OCI-M1 (cell line): ENCODE measurements at regions not wholly inside any gene's neighbourhood (a gene's known extent, or its start where the extent isn't known, plus 50 kb on each side); places are given as distances from the start of the nearest gene placed in this dataset.
"Not testable (repeated sequence)": the region's sequence is repeated elsewhere in the genome, so short reads cannot be mapped to it uniquely, and the experiment has no call there.

Source experiments
- DNase-seq: peaks from one replicate; lab custom pipeline; 2025; lab: John Stamatoyannopoulos, UW

DNA sequence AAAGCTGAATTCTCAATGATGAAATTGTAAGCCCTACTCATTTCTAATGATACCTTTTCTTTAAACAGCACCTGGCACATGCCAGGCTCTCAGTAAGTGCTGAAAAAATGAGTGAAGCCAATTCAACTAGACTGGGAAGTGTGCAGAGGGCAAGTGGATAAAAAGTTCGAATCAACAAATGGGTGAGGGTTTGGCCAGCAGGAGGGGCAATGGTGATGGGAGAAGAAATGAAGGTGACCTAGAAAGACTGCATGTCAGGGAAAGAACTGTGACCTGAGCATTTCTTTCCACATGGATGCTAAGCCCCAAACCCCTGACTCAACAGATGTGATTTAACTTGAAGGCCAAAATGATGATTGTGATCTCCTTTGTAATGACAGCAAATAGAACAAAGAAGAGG is 54.6 kb downstream of the DKK1 start:
- no peak for DNase-seq

DNA sequence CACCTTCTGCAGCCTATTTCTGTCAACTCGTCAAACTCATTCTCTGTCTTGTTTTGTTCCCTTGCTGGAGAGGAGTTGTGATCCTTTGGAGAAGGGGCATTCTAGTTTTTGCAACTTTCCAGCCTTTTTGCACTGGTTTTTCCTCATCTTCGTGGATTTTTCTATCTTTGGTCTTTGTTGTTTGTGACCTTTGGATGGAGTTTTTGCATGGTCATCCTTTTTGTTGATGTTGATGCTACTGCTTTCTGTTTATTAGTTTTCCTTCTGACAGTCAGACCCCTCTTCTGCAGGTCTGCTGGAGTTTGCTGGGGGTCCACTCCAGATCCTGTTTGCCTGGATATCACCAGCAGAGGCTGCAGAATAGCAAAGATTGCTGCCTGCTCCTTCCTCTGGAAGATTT is 60.1 kb downstream of the DKK1 start:
- DNase-seq: not testable (repeated sequence)

DNA sequence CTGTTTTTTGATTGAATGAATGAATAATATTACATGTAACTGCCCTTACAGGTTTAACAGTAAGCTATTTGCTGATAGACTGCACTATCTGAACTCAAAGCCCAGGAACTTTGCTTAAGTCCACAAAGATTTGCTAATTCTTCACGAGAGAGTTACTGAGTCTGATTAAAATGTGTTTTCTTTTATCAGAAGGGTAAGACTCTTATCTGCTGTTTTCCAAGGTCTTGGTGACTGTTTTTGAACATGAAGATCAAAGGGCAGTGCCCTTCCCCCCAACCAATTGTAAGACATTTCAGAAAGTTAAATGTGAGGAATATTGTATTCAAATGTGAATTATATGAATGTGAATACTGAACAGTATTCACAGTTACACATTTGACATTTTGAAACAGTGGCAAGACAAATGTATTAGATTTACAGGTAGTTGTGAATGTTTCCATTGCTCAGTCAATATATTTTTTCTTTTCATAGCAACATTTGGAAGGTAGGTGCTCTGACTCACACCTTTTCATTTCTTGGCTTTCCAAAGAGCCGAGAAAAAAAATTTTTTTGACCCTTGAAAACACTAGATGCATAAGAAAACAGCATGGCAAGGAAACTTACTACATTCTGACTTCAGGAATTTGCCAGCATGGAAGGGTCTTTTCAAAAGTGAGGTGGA is 62.7 kb downstream of the DKK1 start:
- peak; percentile 17 for DNase-seq

DNA sequence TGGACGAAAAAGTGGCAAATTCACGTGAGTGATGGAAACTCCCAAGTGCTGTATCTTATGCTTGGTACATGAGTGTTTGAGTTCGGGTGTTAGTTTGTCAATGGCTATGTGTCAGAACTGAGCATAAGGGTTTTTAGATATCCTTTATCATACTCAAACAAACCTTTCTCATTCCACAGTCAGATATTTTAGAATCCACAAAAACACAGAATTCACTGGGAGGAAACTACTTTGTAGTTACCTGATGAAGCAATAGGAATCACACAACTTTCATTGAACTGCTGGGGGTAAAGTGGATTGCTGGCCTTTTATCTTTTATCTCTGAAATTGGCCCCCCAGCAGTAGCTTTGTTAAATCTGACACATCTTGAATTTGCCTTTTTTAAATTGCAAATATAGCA is 64.0 kb downstream of the DKK1 start:
- DNase-seq: peak; percentile 83

DNA sequence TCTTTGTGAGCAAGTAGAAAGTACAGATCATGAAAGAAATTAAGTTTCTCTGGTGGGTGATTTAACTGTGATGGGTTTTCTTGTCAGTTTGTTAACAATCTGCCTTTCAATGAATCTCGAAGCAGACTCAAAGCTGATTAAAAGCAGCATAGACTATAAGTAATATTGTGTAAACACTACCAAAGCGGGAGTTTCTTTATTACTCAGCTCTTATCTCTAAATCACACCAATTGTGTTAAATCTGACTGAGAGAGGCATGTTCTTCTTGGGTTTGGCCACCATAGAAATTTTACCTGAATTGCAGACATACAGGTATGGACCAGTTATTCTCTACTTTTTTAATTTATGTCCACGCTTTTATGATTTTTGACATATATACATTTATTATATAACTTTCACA is 65.2 kb downstream of the DKK1 start:
- no peak for DNase-seq

DNA sequence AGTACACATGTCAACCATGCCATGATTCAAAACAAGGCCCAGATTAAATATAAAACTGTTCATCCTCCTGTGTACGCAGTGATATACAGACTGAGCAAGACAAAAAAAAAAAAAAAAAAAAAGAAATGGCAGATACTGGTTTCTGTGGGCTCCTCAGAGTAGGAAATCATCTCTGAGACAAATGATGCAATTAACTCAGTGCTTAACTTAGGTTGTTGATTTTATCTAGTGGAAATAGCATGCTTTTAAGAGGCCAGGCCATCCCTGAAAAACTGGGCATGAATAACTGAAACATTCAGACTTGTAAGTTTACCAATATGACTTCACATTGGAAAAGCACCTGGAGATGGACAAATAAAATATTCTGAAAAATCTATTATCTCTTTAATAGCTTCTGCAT is 69.0 kb downstream of the DKK1 start:
- peak; percentile 12 for DNase-seq

DNA sequence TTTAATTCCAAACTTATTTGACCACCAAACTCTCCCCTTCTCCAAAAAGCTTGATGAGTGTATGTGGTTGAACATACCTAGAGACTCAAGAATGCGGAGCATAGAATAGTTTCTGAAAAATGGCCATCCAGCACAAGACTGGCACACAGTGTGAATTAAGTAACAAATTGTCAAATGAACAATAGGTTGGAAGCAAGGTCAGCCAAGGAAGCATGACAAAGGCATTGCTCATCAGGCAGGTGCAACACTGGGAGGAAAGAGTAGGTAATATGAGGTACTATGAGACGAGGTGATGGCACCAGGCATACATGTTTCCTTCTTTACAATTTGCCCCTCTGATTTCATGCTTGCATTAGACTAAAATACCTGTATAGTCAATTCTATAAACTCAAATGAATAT is 73.7 kb downstream of the DKK1 start:
- no peak for DNase-seq

DNA sequence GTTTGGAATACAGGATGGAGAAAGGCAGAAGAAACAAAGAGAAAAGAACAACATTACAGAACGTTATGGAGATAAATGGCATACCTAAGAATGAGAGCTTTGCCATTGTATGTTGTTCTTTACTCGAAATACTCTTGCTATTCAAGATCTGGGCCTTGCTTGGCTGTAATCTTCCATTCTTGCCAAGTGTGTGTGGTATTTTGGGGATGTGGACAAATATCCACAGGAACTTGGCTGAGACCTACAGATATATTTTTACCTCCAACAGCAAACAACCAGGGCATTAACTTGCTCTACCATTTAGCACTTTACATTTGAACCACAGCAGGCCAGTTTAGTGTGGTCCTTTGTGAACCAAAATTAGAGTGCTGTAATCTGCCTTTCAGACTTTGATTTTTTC is 76.3 kb downstream of the DKK1 start:
- no peak for DNase-seq

DNA sequence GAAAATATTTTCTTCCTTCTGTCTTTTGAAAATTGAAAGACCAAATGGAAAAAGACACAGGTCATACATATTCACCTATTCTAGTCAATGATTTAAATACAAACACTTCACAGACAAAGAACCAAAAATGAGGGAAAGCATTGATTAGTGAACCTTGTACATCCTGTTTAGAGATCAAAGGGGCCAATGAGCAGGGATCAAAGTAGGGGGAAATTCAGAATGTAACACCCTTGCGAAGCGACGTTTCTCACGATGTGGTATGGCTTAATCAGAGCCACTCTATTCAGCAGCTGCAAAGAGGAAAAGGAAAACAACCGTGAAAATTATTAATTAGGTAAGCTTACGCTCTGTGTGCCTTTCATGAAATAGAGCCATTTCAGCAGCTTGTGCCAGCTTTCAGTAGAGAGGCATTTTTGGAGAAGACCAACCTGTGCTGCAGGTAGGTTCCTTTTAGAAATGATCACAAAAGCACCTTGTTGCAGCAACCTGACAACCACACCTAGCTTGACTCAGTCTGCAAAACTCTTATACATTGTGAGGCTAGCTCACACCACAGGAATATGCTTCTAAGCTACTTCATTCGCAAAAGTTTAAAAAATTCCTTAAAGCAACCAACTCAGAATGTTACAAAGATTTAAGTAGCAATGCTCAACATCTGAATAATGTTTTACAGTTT is 78.0 kb downstream of the DKK1 start:
- no peak for DNase-seq

DNA sequence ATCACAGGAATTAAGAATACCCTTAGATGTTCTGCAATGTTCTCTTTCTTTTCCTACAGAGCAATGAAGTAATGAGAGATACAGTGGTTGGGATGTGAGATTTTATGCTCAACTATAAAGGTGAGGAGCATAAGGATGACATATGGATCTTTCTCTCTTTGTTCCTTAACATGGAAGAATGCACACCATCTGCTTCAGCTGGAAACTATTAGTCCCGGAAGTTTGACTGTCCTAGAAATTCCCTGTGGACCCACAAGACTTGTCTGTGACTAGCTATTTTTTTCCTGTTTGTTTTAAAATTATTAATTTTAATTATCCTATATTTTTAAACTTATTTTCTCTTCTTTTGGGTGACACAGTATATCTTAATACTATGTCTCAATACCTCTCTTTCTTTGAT is 80.2 kb downstream of the DKK1 start:
- no peak for DNase-seq

DNA sequence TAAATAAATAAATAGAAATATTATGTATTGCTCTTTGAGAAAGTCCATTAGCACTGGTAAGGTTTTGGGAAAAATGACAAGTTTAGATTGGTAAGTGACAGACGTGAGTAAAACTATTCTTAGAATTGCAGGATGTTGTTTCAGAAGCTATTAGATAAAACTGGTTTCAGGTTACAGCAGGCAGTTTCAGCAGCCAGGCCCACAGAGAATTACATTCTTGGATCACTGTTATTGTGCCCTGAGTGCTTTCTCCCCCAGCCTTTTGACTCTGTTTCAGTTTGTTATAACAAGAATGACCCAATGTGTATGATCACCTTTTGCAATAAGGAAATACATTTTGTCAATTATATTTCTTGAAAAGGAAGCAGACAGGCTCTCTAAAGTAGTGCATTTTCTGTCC is 86.5 kb downstream of the DKK1 start:
- peak; percentile 71 for DNase-seq

DNA sequence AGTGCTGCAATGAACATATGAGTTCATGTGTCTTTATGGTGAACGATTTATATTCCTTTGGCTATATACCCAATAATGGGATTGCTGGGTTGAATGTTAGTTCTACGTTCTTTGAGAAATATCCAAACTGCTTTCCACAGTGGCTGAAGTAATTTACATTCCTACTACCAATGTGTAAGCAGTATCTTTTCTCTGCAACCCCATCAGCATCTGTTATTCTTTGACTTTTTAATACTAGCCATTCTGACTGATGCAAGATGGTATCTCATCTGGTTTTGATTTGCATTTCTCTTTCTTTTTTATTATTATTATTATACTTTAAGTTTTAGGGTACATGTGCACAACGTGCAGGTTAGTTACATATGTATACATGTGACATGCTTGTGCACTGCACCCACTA is 89.7 kb downstream of the DKK1 start:
- DNase-seq: not testable (repeated sequence)

DNA sequence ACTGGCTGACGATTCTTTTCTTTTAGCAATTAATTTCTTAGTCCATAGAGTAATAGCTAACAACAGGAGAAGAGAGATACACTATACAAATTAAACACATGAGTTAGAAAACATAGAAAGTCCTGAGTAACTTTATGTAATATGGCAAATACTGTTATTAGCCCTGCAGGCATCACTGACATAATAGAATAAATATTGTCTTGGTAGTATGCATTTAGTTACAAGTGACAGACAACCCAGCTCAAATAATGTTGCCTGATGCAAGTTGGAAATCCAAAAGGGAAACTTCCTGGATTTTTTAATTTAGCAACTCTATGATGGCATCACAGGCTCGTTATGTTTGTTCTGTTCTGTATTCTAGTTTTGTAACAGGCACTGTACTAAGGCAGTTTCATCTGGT is 95.1 kb downstream of the DKK1 start:
- DNase-seq: no peak

DNA sequence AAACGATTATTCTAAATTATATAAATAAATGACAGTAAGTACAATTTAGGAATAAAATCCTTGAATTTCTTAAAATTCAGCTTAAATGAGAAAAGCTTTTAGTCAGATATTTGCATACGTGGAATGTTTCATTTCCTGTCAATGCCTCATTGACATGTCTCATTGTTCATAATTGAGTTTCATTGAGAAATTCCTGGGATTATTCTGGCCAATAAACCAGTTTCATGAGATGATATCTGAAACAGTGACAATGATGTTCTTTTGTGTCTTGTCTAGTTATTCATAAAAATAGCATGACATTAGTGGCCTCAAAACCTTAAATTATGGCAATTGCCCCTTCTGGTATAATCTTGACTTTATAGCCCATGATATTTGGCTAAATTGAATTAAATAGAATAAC is 95.8 kb downstream of the DKK1 start:
- no peak for DNase-seq

DNA sequence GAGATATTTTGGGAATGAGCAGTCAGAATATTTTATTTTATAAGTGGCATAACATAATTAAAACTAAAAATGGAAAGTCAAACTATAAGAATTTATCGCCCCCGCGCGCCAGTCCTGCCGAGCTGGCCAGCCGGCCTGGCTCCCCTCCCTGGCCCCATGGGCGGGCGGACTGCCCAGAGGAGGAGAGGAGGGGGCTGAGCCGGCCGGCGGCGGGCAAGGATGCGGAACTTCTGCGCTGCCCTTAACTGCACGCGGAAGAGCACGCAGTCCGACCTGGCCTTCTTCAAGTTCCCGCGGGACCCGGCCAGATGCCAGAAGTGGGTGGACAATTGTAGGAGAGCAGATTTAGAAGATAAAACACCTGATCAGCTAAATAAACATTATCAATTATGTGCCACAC is 96.8 kb downstream of the DKK1 start:
- no peak for DNase-seq

DNA sequence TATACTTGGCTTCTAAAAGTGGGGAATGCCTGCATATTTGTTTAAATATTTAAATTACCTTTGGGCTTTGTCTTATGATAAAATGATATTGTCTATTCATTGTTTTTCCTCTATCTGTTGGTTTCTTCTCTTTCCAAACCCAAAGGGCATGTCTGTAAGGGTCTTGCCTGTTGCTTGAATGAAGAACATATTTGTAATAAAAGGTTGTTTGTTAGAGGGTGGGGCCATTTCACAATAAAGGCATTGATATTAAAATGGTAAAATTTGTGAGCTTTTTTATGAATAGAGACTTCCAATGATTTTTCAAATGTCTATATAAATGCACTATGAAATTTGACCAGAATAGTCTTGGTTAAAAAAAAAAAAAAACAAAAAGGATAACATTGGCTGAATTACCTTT is 105.2 kb downstream of the DKK1 start:
- no peak for DNase-seq

DNA sequence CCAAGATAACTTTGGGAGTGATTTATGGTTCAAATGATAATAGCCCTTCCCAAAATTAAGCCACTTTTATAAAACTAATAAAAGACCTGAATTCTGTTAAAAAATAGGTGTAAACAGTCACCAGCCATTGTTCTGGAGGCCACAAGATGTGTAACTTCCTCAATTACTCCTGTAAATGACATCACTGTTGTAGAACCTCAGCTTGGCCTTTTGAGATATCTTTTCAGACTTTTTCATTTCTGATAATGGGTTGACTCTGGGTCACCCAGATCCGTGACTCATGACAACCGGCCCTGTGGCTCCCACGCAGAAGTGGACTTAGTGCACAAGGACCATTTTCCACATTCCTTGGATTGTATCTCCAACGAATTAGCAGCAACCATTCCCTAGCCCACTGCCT is 106.6 kb downstream of the DKK1 start:
- peak; percentile 90 for DNase-seq

DNA sequence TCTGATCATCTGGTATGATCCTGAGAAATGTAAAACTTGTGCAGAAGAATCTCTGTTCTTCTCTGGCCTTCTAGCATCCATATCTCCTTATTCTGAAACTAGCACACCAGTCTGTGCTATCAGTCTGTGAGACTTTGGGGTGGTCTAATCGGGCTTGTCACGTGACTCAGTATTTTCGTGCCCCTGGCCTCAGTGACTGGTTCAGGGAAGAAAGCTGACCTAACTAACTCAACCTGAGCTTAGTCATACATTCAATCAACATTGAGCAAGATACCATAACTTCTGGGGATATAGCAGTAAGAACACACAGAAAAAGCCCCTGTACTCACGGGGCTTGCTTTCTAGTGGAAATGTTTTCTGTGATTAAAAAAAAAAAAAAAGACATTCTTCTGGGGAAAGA is 109.3 kb downstream of the DKK1 start:
- no peak for DNase-seq

DNA sequence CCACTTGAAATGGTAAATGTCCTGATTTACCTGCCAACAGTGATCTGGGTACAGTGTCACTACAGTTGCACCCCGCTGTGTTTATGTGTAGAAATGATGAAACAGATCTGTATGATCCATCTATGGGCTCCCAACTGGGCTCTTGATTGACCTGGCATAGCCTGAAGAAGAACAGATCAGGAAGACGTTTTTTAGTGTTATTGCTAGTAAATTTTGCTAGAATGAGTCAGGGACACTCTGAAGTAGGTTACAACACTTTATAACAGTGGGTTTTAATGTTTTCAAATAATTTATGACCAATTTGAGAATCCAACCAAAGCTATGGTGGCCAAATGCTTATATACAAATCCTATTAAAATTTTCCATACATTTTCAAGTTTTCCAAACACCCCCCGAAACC is 110.3 kb downstream of the DKK1 start:
- DNase-seq: no peak

DNA sequence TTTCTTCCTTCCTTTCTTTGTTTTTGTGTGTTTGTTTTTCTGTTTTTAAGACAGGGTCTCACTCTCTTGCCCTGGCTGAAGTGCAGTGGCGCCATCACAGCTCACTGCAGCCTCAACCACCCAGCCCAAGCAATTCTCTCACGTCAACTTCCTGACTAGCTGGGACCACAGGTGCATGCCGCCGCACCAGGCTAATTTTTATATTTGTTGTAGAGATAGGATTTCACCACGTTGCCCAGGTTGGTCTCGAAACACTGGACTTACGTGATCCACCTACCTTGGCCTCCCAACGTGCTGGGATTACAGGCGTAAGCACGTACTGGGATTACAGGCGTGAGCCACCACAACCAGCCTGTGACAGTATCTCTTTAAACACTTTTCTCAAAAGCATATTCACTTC is 120.7 kb downstream of the DKK1 start:
- no peak for DNase-seq

DNA sequence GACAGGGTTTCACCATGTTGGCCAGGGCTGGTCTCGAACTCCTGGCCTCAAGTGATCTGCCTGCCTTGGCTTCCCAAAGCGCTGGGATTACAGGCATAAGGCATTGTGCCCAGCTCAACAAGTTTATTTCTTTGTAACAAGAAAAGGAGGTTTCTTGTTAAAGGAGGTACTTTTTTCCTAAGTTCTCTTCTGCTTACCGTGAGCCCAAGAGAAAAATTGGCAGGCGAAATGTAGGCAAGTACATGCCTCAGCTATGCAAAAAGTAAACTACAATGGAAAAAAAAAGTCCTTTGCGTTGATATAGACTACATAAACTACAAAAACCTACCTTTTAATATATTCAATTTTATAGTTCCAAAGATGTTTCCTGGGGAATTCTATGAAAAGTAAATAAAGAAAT is 122.6 kb downstream of the DKK1 start:
- no peak for DNase-seq

DNA sequence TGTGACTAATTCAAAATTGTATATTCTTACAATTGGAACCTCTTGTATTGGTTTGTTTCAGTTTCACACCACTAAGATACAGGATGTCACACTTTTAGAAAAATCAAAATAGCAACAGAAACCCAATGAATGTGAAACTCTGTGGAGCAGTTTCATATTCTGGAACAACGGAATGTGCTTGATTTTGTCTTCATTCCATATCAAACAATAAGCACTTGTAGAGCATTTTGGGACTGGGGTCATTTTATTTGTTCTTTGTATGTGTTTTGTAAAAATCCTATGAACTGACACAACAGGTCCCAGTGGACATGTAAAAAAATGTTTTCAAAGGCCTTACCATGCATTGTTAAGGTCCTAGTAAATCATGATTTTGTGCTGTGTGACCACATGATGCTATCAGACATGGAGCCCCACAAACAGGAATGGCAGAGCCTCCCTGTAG is 123.1 kb downstream of the DKK1 start:
- no peak for DNase-seq

DNA sequence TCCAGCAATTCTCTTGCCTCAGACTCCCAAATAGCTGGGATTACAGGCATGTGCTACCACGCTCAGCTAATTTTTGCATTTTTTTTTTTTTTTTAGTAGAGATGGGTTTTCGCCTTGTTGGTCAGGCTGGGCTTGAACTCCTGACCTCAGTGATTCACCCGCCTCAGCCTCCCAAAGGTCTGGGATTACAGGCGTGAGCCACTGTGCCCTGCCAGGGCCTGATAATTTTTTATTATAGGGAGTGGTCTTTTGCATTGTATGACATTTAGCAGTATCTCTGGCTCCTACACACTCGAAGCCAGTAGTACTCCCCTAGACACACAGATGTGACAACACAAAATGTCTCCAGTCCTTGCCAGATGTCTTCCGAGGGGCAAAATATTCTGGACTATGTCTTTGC is 124.0 kb downstream of the DKK1 start:
- DNase-seq: no peak

DNA sequence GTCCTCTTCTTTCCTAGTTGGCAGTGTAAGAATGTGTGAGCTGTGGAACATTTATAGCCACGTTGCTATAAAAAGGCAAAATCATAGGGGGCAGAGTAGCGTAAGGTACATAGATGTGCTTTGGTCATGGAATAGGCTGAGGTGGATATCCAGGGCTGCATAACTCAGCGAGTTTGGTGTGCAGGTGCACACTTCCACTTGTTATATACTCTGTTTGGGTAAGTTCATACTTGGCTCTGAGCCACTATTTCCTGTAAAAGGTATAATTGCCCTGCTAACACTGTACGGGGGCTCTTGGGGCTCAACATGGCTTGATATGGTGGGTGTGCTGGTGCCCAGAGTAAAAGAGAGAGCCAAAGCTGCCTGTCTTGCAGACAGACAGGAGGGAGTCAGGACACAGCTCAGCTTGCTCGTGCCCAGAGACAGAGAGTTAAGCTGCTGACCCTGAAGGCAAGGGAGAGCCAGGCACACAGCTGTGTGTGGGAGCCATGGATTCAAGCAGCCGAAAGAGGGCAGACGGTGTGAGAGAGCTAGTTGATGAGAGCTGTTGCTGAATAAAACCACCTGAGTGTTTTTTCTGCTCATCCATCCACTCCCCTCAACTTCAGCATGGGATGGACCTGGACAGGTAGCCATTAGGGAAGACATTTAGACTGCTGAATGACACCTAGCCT is 126.7 kb downstream of the DKK1 start:
- DNase-seq: no peak
